ENCODE measurements at regions not wholly inside any gene's neighbourhood (a gene's known extent, or its start where the extent isn't known, plus 50 kb on each side); places are given as distances from the start of the nearest gene placed in this dataset.

- DNase-seq (ENCODE audit: low spot score) = no peak
These were observed 119.9 kb upstream of the COL1A2 start for GRCh38 chr7:94274828-94275227.

DNA sequence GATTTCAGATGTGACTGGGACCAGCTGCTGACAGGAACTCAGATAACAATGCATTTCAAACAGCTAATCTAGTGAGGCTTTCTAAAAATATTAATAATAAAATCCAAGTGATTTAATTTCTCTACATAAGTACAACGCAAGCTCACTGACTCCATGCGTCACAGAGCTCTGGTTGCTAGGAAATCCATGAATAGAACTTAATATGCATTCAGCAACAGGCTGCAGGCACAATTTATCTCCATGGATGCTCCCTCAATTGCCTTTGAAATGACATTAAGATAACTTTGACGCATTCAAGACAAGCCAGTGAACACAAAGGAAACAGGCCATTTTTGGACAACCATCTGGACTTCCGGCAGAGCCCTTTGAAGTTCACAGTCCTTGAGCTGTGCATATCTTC is 118.7 kb upstream of the COL1A2 start:
- DNase-seq (ENCODE audit: low spot score) = no peak

DNA sequence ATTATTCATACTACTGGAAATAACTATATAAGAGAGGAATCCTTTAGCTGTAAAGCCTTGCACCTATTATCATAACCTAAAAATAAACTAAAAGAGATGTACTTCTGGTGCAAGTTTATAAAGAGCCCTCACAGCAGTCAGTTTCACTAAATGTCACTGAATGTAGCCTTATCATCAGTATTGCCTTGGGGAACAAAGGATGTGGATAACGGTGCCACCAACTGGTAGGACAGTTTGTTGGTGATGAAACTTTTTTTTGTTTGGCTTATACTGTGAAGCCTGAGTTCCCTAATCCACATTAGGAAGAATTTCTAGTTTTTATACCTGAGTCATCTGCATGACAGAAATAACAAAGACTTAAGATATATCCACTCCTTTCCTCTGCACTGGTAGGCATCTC is 117.9 kb upstream of the COL1A2 start:
- peak; percentile 59 for DNase-seq (ENCODE audit: low spot score)

- DNase-seq (ENCODE audit: low spot score) = no peak
These were observed 117.5 kb upstream of the COL1A2 start for GRCh38 chr7:94277236-94277635.

GRCh38 chr7:94280851-94281250 is 113.8 kb upstream of the COL1A2 start:
- DNase-seq (ENCODE audit: low spot score) = no peak

DNA sequence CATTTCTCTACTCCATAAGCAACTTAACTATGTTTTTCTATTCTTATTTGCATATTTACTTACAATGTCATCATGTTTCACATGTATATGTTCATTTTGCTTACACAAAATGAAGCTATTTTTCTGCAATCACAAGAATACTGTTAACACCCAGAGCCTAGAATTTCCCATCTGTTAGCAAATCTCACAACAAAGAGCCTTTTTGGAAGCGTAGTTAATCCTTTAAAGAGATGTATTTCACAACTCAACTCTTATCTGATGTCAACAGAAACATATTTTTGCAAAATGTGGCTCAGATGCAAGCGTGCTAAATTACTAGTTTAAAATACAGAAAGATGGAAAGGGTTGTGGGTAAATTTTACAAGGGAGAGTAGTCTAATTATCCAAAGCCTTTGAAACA is 110.6 kb upstream of the COL1A2 start:
- DNase-seq (ENCODE audit: low spot score) = no peak

GRCh38 chr7:94286111-94286510 is 108.6 kb upstream of the COL1A2 start:
- no peak for DNase-seq (ENCODE audit: low spot score)

GRCh38 chr7:94288096-94288495 is 106.6 kb upstream of the COL1A2 start:
- DNase-seq (ENCODE audit: low spot score) = no peak

DNA sequence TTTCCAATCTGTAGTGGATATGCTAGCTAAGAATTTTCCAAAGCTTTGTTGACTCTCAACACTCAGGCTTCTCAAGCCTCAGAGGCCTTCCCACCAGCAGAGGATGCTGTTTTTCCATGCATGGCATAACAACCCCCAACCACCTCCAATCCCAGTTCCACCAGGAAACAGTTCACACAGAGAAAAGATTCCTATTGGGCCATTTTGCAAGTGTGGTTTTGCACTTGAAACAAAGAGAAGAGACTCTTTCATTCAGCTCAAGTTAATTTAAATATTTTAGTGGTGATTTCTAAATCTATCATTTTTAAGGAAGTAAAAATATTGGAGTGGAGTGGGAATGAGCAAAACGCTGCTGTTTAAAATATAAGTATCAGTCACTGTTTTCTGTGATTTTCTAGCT is 105.6 kb upstream of the COL1A2 start:
- DNase-seq (ENCODE audit: low spot score) = no peak

GRCh38 chr7:94294471-94295131 is 100.1 kb upstream of the COL1A2 start:
- DNase-seq (ENCODE audit: low spot score) = no peak

DNA sequence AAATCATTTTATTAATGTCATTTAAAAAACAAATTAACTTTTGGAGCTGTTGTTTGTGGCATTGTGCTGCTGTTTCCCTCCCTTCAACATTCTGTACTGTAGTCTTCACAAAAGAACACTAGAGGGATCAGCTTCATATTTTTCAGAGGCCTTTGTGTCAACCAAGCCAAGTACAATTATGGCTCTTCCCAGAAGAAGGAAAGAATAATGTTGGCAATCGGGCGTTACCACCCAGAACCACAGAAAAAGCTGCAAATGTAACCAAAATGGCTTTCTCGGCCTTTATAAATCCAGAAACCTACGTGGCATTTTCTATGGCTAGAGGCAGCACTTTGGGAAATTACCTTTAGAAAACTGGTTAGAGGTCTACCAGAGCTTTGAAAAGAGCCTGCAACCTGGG is 98.8 kb upstream of the COL1A2 start:
- DNase-seq (ENCODE audit: low spot score) = no peak

DNA sequence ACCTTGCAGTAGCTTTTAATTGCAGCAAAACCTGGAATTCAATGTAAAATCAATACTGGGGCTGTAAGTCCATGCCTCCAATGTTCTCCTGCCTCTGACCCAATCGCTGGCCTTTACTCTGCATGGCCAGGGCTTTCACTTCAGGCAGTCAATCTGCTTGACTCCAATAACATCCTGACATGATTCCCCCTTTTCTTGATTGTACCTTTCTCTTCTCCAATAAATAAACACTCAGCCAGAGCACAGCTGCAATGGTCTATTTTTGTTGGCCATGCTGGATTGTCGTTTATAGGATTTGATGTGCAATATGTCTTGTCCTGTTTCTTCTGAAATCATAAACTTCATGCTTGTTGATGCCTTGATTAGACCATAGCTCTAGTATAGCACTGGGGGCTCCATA is 97.8 kb upstream of the COL1A2 start:
- DNase-seq (ENCODE audit: low spot score) = no peak

DNA sequence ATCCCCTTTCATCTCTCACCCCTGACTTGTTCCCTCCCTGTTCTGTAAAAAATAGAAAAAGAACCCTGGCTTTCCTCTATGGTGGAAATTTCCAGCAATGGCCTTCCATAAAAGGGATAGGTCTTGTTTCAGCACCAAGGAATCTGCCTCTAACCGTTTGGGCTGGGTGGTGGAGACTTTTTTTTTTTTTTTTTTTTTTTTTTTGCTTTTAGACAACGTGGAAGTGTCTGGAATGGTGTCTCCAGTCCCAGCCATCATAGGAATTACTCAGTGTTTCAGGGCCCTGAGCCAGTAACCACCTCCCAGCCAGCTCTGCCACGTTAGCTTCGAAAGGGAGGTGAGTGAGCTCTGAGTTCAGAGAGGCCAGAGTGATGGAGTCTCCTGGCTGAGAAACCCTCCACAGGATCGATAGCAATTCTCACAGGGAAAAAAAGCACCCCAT is 97.3 kb upstream of the COL1A2 start:
- no peak for DNase-seq (ENCODE audit: low spot score)

DNA sequence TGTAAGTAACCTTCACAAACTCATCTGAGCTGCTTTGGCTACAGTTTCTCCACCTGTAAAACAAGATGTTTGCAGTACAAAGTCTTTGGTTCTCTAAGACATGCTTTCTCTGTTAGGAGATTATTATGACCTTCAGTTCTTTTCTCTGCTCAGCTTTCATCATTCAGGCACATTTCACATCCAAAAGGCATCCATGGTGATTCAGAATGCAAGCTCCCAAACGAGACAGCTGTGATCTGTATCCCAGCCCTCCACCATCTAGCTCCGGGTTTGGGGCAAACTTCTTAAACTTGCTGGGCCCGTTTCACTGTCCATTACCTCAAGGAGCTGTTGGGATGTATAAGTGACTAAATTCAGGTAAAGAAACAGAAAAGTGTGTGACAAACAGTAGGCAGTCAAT is 95.8 kb upstream of the COL1A2 start:
- DNase-seq (ENCODE audit: low spot score) = no peak

DNA sequence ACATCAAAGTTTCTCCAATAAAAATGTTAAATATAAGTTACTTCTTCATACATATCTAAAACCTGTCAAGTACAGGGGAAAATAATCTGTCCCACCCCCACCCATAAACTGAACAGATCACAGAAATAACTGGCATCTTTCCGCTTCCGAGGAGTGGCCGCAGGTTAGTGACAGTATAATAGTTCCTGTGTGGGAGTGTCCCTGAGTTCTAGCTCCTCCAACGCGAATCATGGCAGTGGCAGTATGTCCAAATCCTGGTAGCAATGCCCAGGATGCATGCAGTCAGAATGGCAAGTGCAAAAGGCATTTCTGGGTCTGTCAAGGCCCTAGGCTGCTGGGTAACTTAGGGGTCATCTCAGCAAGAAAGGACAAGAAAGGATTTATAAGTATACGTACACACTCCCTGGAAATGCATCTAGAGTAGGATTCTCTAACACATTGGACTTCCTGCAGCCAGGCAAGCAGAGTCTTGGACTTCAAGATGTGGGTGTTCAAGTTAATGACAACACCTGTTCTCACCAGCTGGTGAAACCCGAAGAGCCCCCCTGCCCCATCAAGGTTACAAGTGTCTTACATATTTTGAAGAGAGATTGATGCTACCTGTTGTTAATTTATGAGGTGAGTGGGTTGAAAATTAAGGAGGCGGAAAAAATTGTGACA is 94.4 kb upstream of the COL1A2 start:
- no peak for DNase-seq (ENCODE audit: low spot score)

DNA sequence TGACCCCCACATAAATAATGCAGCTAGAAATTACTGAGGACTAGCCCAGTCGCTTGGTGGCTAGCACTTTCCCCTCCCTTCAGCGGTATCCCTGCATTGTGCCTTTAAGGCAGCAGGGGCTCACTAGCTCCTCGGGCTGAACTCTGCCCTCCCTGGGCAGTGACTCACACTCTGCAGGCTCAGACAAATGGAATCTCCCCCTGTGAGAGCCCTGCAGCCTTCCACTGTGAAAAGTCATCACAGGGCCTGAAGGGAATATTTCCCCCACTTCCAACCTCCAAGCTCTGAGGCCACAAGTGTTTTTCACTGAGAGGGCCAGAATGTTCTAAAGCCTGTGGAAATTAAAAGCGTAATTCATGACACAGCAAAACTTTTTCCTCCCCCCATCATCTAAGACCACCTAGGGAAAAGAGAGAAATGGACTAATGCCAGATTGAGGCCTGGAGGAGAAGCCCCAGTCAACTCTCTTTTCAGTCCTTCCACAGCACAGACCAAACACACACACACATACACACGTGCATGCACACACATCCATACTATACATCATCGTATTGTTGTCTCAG is 93.6 kb upstream of the COL1A2 start:
- no peak for DNase-seq (ENCODE audit: low spot score)

- no peak for DNase-seq (ENCODE audit: low spot score)
These were observed 91.6 kb upstream of the COL1A2 start for GRCh38 chr7:94303118-94303517.

DNA sequence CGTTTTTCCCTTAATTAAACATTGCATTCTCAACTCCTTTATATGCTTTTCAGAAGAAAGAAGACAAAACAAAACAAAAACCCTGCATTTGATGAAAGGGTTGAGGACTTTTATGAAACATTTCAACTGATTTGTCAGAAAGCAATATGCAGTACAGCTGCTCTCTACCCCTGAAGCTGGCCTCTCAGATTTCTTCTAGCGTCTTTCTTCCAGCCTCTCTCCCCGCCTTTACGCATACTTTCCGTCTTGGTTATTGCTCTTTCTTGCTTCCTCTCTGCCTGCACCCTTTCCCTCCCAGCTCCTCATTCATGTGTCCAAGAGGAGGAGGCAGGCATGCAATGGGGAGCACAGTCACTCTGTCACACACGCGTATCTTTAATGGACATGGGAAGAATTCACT is 91.0 kb upstream of the COL1A2 start:
- no peak for DNase-seq (ENCODE audit: low spot score)

DNA sequence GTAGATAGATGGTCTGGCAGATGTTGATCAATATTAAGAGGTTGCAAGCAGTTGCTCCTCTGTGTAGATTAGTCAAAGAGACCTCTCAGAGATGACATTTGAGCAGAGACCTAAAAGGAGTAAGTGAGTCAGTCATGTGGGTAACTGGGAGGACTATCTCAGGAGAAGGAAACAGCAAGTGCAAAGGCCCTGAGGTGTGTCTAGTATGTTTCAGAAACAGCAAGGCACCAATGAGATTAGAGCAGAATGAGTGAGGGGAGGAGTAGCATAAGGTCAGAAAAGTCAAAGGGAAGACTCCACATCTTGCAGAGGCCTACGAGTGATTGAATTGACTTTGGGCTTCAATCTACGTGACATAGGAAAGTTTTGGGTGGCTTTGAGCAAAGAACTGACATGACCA is 89.8 kb upstream of the COL1A2 start:
- DNase-seq (ENCODE audit: low spot score) = no peak

DNA sequence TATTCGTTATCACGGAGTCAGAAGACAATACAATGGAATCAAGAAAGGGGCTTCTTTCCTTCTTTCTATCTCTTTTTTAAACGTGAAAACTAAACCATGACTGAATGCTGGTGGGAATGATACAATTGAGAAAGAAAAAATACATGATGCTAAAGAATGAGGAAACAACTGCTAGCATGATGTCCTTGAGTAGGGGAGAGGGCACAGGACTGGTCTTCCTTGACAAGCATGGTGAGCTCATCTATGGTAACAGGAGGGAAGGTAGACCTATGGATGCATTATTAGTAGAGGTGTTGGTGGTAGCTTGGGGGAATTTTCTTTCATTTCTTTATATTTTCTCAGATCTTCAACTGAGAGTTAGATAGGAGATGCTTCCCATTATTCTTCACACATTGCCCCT is 88.9 kb upstream of the COL1A2 start:
- no peak for DNase-seq (ENCODE audit: low spot score)

DNA sequence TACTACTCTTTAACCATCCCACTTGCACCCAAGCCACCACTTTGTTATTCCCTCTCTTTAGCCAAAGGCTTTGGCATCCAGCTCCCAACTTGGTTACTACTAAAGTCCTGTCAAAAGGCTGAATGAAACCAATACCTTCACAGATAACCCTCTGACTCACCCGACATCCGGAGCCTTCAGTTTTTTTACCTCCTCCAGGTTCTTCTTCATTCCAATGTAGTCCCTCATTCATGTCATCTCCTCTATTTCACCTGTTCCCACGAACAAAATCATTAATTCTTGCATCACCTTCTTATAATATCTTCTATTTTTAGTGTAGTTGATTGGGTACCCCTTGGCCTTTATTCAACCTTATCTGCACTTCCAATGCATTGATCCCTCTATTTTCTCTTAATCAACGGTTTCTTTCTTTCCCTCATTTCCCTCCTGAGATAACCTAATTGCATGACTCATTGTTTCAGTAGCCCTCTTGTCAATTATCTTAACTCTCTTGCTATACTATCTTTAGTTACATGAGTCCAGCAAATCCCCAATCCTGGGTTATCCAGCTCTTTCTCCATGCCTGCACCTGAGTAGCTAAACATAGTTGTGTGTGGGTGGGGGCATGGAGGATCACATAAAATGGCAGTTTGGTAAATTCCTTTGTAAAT is 87.2 kb upstream of the COL1A2 start:
- no peak for DNase-seq (ENCODE audit: low spot score)

DNA sequence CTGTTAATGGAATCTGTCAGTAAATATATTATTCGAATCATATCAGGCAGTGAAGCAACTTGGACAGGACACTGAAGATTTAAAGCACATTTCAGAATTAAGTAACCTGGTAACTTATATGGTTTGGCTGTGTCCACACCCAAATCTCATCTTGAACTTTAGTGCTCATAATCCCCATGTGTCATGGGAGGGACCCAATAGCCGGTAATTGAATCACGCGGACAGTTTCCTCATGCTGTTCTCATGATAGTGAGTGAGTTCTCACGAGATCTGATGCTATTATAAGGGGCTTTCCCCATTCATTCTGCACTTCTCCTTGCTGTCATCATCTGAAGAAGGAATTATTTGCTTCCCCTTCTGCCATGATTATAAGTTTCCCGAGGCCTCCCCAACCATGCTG is 83.2 kb upstream of the COL1A2 start:
- no peak for DNase-seq (ENCODE audit: low spot score)

- no peak for DNase-seq (ENCODE audit: low spot score)
These were observed 80.8 kb upstream of the COL1A2 start for GRCh38 chr7:94313926-94314325.
